ENCODE measurements at regions not wholly inside any gene's neighbourhood (a gene's known extent, or its start where the extent isn't known, plus 50 kb on each side); places are given as distances from the start of the nearest gene placed in this dataset.

GRCh38 chr14:86513056-86513455, 983.1 kb downstream of the FLRT2 start:
- Mint-ChIP-seq H3K36me3 (ENCODE audit: low read depth) (no peaks in the 10 kb centered on the region), H3K27ac (no peak overlapping the region), H3K9me3 (no peaks in the 10 kb centered on the region), H3K4me3 (no peak overlapping the region), H3K4me1 (peaks cover 4% of the 10 kb centered on the region), H3K27me3 (ENCODE audit: insufficient read depth) (no peaks in the 10 kb centered on the region)
- Histone ChIP-seq H3K27me3 (ENCODE audit: control insufficient read depth, insufficient read depth, low read length, poor library complexity, severe bottlenecking) (no peaks in the 10 kb centered on the region), H3K4me3 (ENCODE audit: low read length) (no peak overlapping the region), H3K4me1 (ENCODE audit: control insufficient read depth, insufficient read depth, low read length) (no peaks in the 10 kb centered on the region), H3K9me3 (ENCODE audit: control insufficient read depth, low read length) (no peaks in the 10 kb centered on the region), H3K36me3 (ENCODE audit: control insufficient read depth, insufficient read depth, low read length) (no peaks in the 10 kb centered on the region), H3K27ac (ENCODE audit: low read depth, low read length) (no peak overlapping the region), H3K9ac (ENCODE audit: extremely low read depth, low read length, poor library complexity, severe bottlenecking) (no peak overlapping the region)
- no peak for DNase-seq
- no peak for TF ChIP-seq CTCF (conservative IDR thresholded peaks at IDR 0.05)
- 80 to 87% methylated on average over 2 to 3 of the region's 4 CpGs for WGBS, 2 experiments (ENCODE audit: insufficient coverage in 1 of 2, insufficient read length in 1 of 2)

GRCh38 chr14:86510491-86510890, 980.5 kb downstream of the FLRT2 start:
- TF ChIP-seq CTCF (conservative IDR thresholded peaks at IDR 0.05), result no peak
- DNase-seq, result no peak
- Mint-ChIP-seq H3K4me1 (peaks cover 4% of the 10 kb centered on the region), H3K9me3 (no peaks in the 10 kb centered on the region), H3K4me3 (no peak overlapping the region), H3K36me3 (ENCODE audit: low read depth) (no peaks in the 10 kb centered on the region), H3K27ac (no peak overlapping the region), H3K27me3 (ENCODE audit: insufficient read depth) (no peaks in the 10 kb centered on the region)
- no peak overlapping the region for H3K9ac ChIP-seq (ENCODE audit: extremely low read depth, low read length, poor library complexity, severe bottlenecking)
- 89 to 100% methylated on average over 2 to 5 of the region's 5 CpGs for WGBS, 2 experiments (ENCODE audit: insufficient coverage in 1 of 2, insufficient read length in 1 of 2)
- no peak overlapping the region for H3K27ac ChIP-seq (ENCODE audit: low read depth, low read length)
- H3K36me3 ChIP-seq (ENCODE audit: control insufficient read depth, insufficient read depth, low read length), result no peaks in the 10 kb centered on the region
- H3K27me3 ChIP-seq (ENCODE audit: control insufficient read depth, insufficient read depth, low read length, poor library complexity, severe bottlenecking), result no peaks in the 10 kb centered on the region
- H3K4me3 ChIP-seq (ENCODE audit: low read length), result no peak overlapping the region
- no peaks in the 10 kb centered on the region for H3K9me3 ChIP-seq (ENCODE audit: control insufficient read depth, low read length)
- H3K4me1 ChIP-seq (ENCODE audit: control insufficient read depth, insufficient read depth, low read length), result no peaks in the 10 kb centered on the region

GRCh38 chr14:86505808-86506207, 975.9 kb downstream of the FLRT2 start:
- Histone ChIP-seq H3K4me3 (ENCODE audit: low read length) (no peak overlapping the region), H3K27me3 (ENCODE audit: control insufficient read depth, insufficient read depth, low read length, poor library complexity, severe bottlenecking) (no peaks in the 10 kb centered on the region), H3K36me3 (ENCODE audit: control insufficient read depth, insufficient read depth, low read length) (no peaks in the 10 kb centered on the region), H3K4me1 (ENCODE audit: control insufficient read depth, insufficient read depth, low read length) (no peaks in the 10 kb centered on the region), H3K27ac (ENCODE audit: low read depth, low read length) (no peak overlapping the region), H3K9me3 (ENCODE audit: control insufficient read depth, low read length) (no peaks in the 10 kb centered on the region), H3K9ac (ENCODE audit: extremely low read depth, low read length, poor library complexity, severe bottlenecking) (no peak overlapping the region)
- no peak overlapping the region for H3K27ac Mint-ChIP-seq
- no peaks in the 10 kb centered on the region for H3K36me3 Mint-ChIP-seq (ENCODE audit: low read depth)
- H3K9me3 Mint-ChIP-seq, result no peaks in the 10 kb centered on the region
- H3K4me1 Mint-ChIP-seq, result no peaks in the 10 kb centered on the region
- no peaks in the 10 kb centered on the region for H3K27me3 Mint-ChIP-seq (ENCODE audit: insufficient read depth)
- no peak for TF ChIP-seq CTCF (conservative IDR thresholded peaks at IDR 0.05)
- no peak overlapping the region for H3K4me3 Mint-ChIP-seq
- DNase-seq, result no peak

Measured in endodermal cell (in vitro differentiated cells).